Panc1 (cell line): ENCODE measurements at regions not wholly inside any gene's neighbourhood (a gene's known extent, or its start where the extent isn't known, plus 50 kb on each side); places are given as distances from the start of the nearest gene placed in this dataset.

ENCODE experiments used
- ATAC-seq: fragments of 200-7000 bp; cut with Tn5 transposase; 2 replicates; pipeline ENCODE4 v1.9.1; 2020; ENCODE audit warnings: mild to moderate bottlenecking, moderate library complexity
- BruUV-seq: library from RNA; stranded (reverse); fragments of 400-500 nt; replicated peaks from 2 replicates; lab custom pipeline; 2021; lab: Mats Ljungman, UMichigan
- CTCF ChIA-PET: fragments of 300-600 bp; sonication (Branson Sonifier 250); formaldehyde crosslinking; loops from one replicate; lab custom pipeline; 2022; ENCODE audit warnings: antibody characterized with exemption; lab: Charles Lee
- POLR2A ChIA-PET: fragments of 300-600 bp; sonication (Branson Sonifier 250); formaldehyde crosslinking; loops from one replicate; lab custom pipeline; 2022; ENCODE audit warnings: antibody characterized with exemption; lab: Charles Lee
- DNase-seq: peaks from one replicate; pipeline ENCODE4 v3.0.0-alpha.2; 2010; ENCODE audit warnings: low read depth, low spot score
- H3K27ac ChIP-seq: 2 replicates; pipeline ENCODE4 v1.5.1; 2011; ENCODE audit warnings: mild to moderate bottlenecking, low read length, inconsistent platforms
- H3K27me3 ChIP-seq: fragments of 200-500 bp; sonication (Bioruptor generic); 2 replicates; pipeline ENCODE4 v1.6.0; 2014; ENCODE audit warnings: low read length, inconsistent platforms; ENCODE audit not compliant: control insufficient read depth, insufficient read depth
- H3K36me3 ChIP-seq: fragments of 200-500 bp; sonication (Bioruptor generic); 2 replicates; pipeline ENCODE4 v1.5.1; 2014; ENCODE audit warnings: inconsistent platforms, mild to moderate bottlenecking, low read length, moderate library complexity; ENCODE audit not compliant: control insufficient read depth, insufficient read depth
- H3K4me1 ChIP-seq: 2 replicates; pipeline ENCODE4 v1.5.1; 2011; ENCODE audit warnings: inconsistent platforms, mild to moderate bottlenecking, low read length, moderate library complexity; ENCODE audit not compliant: control insufficient read depth, insufficient read depth
- H3K4me3 ChIP-seq, 2 experiments: 2 replicates each; pipeline ENCODE4 v1.5.1; 2011 to 2012; ENCODE audit warnings: low read depth in 2 of 2, low read length in 2 of 2, mild to moderate bottlenecking in 2 of 2, inconsistent platforms in 1 of 2, moderate library complexity in 1 of 2
- H3K9me3 ChIP-seq: fragments of 200-500 bp; sonication (Bioruptor generic); 2 replicates; pipeline ENCODE4 v1.5.1; 2014; ENCODE audit warnings: low read depth, mild to moderate bottlenecking, inconsistent platforms, low read length, moderate library complexity; ENCODE audit not compliant: control insufficient read depth, insufficient read depth
- POLR2AphosphoS5 ChIP-seq: IDR thresholded peaks from 2 replicates; pipeline ENCODE4 v1.6.1; 2012; ENCODE audit warnings: mild to moderate bottlenecking, low read depth, low read length, moderate library complexity
- REST ChIP-seq, 2 experiments: IDR thresholded peaks; 2 replicates each; pipeline ENCODE4 v1.6.1; 2011 to 2012; ENCODE audit warnings: low read depth in 2 of 2, control low read depth in 1 of 2, low read length in 1 of 2, mild to moderate bottlenecking in 1 of 2, moderate library complexity in 1 of 2; ENCODE audit not compliant: insufficient read depth in 1 of 2
- SIN3A ChIP-seq: IDR thresholded peaks from 2 replicates; pipeline ENCODE4 v1.6.1; 2012; ENCODE audit warnings: low read depth, mild to moderate bottlenecking, low read length, moderate library complexity, borderline replicate concordance; ENCODE audit not compliant: insufficient read depth
- TCF7L2 ChIP-seq: IDR thresholded peaks from 2 replicates; pipeline ENCODE4 v1.6.1; 2011; ENCODE audit warnings: mild to moderate bottlenecking, low read depth, low read length, inconsistent platforms
- in situ Hi-C: cut with HindIII; loops from 2 replicates; pipeline ENCODE4 v1.10.0; 2016; ENCODE audit warnings: low sequenced_read_pairs, low pct_unique_long_range_greater_than_20kb
- intact Hi-C: fragments of 100-400 bp; cut with micrococcal nuclease; formaldehyde crosslinking; loops from one replicate; pipeline ENCODE4 v1.10.0; 2022; ENCODE audit not compliant: unreplicated experiment
- TF ChIP-seq, protein P1 (sequence below): fragments of 450-650 bp; IDR thresholded peaks from 2 replicates; pipeline ENCODE4 v1.5.1; 2017; ENCODE audit warnings: mild to moderate bottlenecking

- POLR2A ChIA-PET, result no interaction called here
- CTCF ChIA-PET, result no interaction called here
- H3K4me3 ChIP-seq, result no peak overlapping the region
- in situ Hi-C loops (no loop called here), intact Hi-C loops (no loop called here)
- H3K27me3 ChIP-seq, result no peaks in the 10 kb centered on the region
- BruUV-seq, result no TSS peak
- H3K36me3 ChIP-seq, result no peaks in the 10 kb centered on the region
- H3K4me1 ChIP-seq, result peaks cover 47% of the 10 kb centered on the region
- TF ChIP-seq SIN3A (no peak), REST (IDR thresholded peaks at IDR 0.05; ENCODE audit: insufficient read depth in 1 of 2, low read depth in 2 of 2, low read length in 1 of 2) (no peak), TCF7L2 (no peak)
- 0 out of 2 replicates have a peak overlapping the region, but pooled peaks have one; percentile 5 for H3K27ac ChIP-seq
- ATAC-seq (no peak), DNase-seq (no peak)
- no peaks in the 10 kb centered on the region for H3K9me3 ChIP-seq
Observed at GRCh38 chr6:56767435-56767834, 124.7 kb upstream of the DST start.

DNA sequence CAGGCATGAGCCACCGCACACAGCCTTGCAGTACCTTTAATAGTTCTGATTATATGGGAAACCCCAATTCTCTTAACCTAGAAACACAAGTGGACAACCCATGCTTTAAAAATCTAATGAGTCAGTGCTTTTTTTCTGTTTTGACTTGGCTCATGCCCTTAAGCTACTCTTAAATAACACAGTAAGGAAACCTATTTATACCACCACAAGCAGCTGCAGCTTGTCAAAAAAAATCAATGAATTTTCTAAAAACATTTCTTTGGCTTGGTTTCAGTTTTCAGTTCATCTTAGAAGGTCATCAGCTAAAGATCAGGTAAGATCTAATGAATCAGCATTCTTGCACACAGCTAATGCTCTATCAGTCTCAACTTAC, 124.1 kb upstream of the DST start:
- BruUV-seq, result no TSS peak

More for the DNA sequence above, 124.1 kb upstream of the DST start:
- H3K9me3 ChIP-seq, result no peaks in the 10 kb centered on the region
- in situ Hi-C loops (no loop called here), intact Hi-C loops (no loop called here)
- H3K36me3 ChIP-seq, result no peaks in the 10 kb centered on the region
- DNase-seq (no peak), ATAC-seq (no peak)
- no peak for TF ChIP-seq REST (IDR thresholded peaks at IDR 0.05; ENCODE audit: insufficient read depth in 1 of 2, low read depth in 2 of 2, low read length in 1 of 2)
- TF ChIP-seq POLR2AphosphoS5, result no peak
- TF ChIP-seq TCF7L2, result no peak
- TF ChIP-seq, protein P1, sequence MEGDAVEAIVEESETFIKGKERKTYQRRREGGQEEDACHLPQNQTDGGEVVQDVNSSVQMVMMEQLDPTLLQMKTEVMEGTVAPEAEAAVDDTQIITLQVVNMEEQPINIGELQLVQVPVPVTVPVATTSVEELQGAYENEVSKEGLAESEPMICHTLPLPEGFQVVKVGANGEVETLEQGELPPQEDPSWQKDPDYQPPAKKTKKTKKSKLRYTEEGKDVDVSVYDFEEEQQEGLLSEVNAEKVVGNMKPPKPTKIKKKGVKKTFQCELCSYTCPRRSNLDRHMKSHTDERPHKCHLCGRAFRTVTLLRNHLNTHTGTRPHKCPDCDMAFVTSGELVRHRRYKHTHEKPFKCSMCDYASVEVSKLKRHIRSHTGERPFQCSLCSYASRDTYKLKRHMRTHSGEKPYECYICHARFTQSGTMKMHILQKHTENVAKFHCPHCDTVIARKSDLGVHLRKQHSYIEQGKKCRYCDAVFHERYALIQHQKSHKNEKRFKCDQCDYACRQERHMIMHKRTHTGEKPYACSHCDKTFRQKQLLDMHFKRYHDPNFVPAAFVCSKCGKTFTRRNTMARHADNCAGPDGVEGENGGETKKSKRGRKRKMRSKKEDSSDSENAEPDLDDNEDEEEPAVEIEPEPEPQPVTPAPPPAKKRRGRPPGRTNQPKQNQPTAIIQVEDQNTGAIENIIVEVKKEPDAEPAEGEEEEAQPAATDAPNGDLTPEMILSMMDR, result no peak
- TF ChIP-seq SIN3A, result no peak
- peaks cover 41% of the 10 kb centered on the region for H3K4me1 ChIP-seq
- no peaks in the 10 kb centered on the region for H3K27me3 ChIP-seq
- no peak overlapping the region for H3K27ac ChIP-seq
- H3K4me3 ChIP-seq, result no peak overlapping the region
- ChIA-PET POLR2A (no interaction called here), CTCF (no interaction called here)
